CD4-positive, alpha-beta memory T cell (primary cell): ENCODE measurements at regions not wholly inside any gene's neighbourhood (a gene's known extent, or its start where the extent isn't known, plus 50 kb on each side); places are given as distances from the start of the nearest gene placed in this dataset. TPM values are rescaled to one million over a fixed set of nuclear protein-coding genes. Genes with fewer than 3 reads are reported as not detected.
"Not testable (repeated sequence)": the region's sequence is repeated elsewhere in the genome, so short reads cannot be mapped to it uniquely, and the experiment has no call there.

Experiments
- CTCF ChIA-PET: fragments of 350-600 bp; sonication (Branson Sonifier 250); formaldehyde crosslinking; loops from one replicate; lab custom pipeline; 2021; ENCODE audit warnings: inconsistent platforms; ENCODE audit not compliant: partially characterized antibody; lab: Charles Lee
- POLR2A ChIA-PET: fragments of 350-600 bp; sonication (Branson Sonifier 250); formaldehyde crosslinking; loops from one replicate; lab custom pipeline; 2021; ENCODE audit not compliant: partially characterized antibody; lab: Charles Lee
- DNase-seq, 5 donors: peaks; one replicate each; pipeline versions ENCODE4 v3.0.0 to v3.0.0-alpha.2; 2020 to 2022; ENCODE audit warnings: mixed read lengths in 1 of 5
- H3K27ac ChIP-seq: one replicate; pipeline ENCODE4 v1.7.0; 2013; ENCODE audit warnings: low read depth, low read length
- H3K27me3 ChIP-seq: 2 replicates; pipeline ENCODE4 v1.7.0; 2013; ENCODE audit warnings: mild to moderate bottlenecking, low read length, moderate library complexity; ENCODE audit not compliant: insufficient read depth
- H3K36me3 ChIP-seq: 2 replicates; pipeline ENCODE4 v1.7.0; 2013; ENCODE audit warnings: mild to moderate bottlenecking, low read length, moderate library complexity; ENCODE audit not compliant: insufficient read depth
- H3K4me1 ChIP-seq: 2 replicates; pipeline ENCODE4 v1.7.0; 2013; ENCODE audit warnings: mild to moderate bottlenecking, low read length, moderate library complexity; ENCODE audit not compliant: insufficient read depth
- H3K4me3 ChIP-seq, 2 donors: one replicate each; pipeline ENCODE4 v1.7.0; 2013; ENCODE audit warnings: low read length in 2 of 2, mild to moderate bottlenecking in 1 of 2
- H3K9me3 ChIP-seq, 2 donors: one replicate each; pipeline ENCODE4 v1.7.0; 2013; ENCODE audit warnings: low read length in 2 of 2, control low read depth in 1 of 2; ENCODE audit not compliant: control insufficient read depth in 1 of 2
- H3K27ac Mint-ChIP-seq, 7 donors: one replicate each; pipeline ENCODE4 v1.8.0; 2020 to 2021; ENCODE audit warnings: mixed read lengths in 7 of 7, mild to moderate bottlenecking in 6 of 7, inconsistent platforms in 3 of 7, moderate library complexity in 3 of 7
- H3K27me3 Mint-ChIP-seq, 2 donors: one replicate each; pipeline ENCODE4 v1.8.0; 2020 to 2021; ENCODE audit warnings: mixed read lengths in 2 of 2
- H3K36me3 Mint-ChIP-seq, 2 donors: one replicate each; pipeline ENCODE4 v1.8.0; 2020 to 2021; ENCODE audit warnings: mixed read lengths in 2 of 2, inconsistent platforms in 1 of 2, mild to moderate bottlenecking in 1 of 2
- H3K4me1 Mint-ChIP-seq, 4 donors: one replicate each; pipeline ENCODE4 v1.8.0; 2020 to 2021; ENCODE audit warnings: mixed read lengths in 4 of 4, mild to moderate bottlenecking in 1 of 4
- H3K4me3 Mint-ChIP-seq, 8 donors: one replicate each; pipeline ENCODE4 v1.8.0; 2020 to 2021; ENCODE audit warnings: mixed read lengths in 8 of 8, mild to moderate bottlenecking in 7 of 8, moderate library complexity in 6 of 8, inconsistent platforms in 3 of 8
- H3K9me3 Mint-ChIP-seq, 8 donors: one replicate each; pipeline ENCODE4 v1.8.0; 2020 to 2021; ENCODE audit warnings: mixed read lengths in 8 of 8, mild to moderate bottlenecking in 5 of 8, inconsistent platforms in 3 of 8, moderate library complexity in 1 of 8
- intact Hi-C: fragments of 100-400 bp; cut with micrococcal nuclease; formaldehyde crosslinking; loops from one replicate; pipeline ENCODE4 v1.15.1; 2023
- microRNA-seq: library from miRNA; unstranded; fragments of <30 nt; microRNA quantifications from one replicate; pipeline ENCODE4 v1.2.0, GENCODE V29; 2021; ENCODE audit warnings: borderline replicate concordance, borderline number of aligned reads, borderline microRNAs expressed, mixed read lengths

DNA sequence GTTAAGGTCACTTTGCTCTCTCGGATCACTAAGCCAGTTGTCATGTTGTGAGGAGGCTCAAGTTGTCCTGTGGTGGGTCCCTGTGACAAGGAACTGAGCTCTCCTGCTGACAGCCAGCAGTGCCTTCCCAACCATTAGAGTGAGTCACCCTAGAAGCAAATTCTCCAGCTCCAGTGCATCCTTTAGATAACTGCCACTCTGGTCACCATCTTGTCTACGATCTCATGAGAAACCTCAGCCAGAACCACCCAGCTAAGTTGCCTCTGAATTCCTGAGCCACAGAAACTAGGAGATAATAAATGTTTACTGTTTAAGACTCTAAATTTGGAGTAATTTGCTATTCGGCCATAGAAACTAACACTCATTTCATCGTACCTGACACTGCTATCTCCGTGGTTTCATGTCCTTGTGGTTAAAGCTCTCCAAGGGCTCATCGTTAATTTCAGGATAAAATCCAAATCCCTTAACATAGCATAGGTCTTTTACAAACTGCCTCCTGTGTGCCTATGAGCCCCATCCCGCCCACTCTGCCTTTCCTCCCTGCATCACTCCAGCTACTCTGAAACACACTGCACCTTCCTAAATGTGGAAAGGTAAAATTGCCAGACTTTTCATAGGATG, 56.5 kb upstream of the WIPF3 start:
- Mint-ChIP-seq H3K9me3 (no peaks in the 10 kb centered on the region), H3K36me3 (no peaks in the 10 kb centered on the region), H3K4me1 (no peaks in the 10 kb centered on the region), H3K4me3 (no peak overlapping the region), H3K27ac (no peak overlapping the region), H3K27me3 (peaks cover 0 to 7% of the 10 kb centered on the region in 2 donors)
- ChIA-PET CTCF (interaction anchor here (1.1 kb wide), 1 partner anchor 10 kb away, joined by 3 read pairs; no protein-coding TSS in a partner anchor), POLR2A (no interaction called here)
- intact Hi-C loops = loop anchor here (2.0 kb wide), 1 partner anchor 325 kb away; no protein-coding TSS in a partner anchor
- Histone ChIP-seq H3K36me3 (no peaks in the 10 kb centered on the region), H3K27me3 (no peaks in the 10 kb centered on the region), H3K4me3 (no peak overlapping the region), H3K27ac (no peak overlapping the region), H3K9me3 (no peaks in the 10 kb centered on the region), H3K4me1 (no peaks in the 10 kb centered on the region)
- no peak for DNase-seq

DNA sequence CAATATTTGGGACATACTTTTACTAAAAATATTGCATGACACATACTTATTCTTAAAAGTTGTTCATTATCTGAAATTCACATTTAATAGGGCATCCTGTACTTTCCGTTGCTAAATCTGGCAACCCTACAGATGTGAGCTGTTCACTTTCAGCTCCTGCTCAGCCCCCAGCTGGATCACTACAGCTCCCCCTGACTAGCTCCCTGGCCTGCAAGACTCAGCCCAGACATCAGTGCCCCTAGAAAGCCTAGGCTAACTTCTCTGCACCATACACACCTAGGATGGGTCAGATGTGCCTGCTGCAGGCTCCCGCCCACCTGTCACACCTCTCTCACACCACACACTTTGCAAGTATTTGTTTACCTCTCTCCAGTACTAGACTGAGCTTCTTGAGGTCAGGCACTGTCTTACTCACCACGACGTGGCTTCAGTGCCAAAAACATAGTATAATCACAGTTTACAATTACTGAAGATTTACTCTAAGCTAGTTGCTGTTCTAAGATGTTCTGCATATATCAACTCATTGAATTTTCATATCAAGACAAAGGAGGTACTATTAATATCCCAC, 55.9 kb upstream of the WIPF3 start:
- intact Hi-C loops = not testable (repeated sequence)

DNA sequence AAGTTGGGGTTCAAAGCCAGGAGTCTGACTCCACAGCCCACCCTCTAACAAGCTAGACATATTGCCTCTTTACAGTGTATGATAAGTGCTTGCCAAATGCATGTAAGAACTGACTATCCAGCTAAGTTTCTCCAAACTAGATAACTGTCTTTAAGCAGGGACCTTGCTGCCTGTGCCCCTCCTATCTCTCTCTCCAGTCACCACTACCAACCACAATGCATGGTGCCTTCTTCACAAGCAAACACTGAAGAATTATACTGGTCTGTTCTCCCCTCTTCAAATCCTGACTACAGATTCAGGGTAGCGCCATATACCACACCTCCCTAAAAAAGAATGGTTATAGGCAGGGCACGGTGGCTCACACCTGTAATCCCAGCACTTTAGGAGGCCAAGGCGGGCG, 55.3 kb upstream of the WIPF3 start:
- H3K27me3 Mint-ChIP-seq, intact Hi-C loops, H3K27ac Mint-ChIP-seq, H3K9me3 Mint-ChIP-seq, DNase-seq, H3K4me3 ChIP-seq, H3K9me3 ChIP-seq, H3K4me3 Mint-ChIP-seq, H3K27me3 ChIP-seq, H3K36me3 Mint-ChIP-seq, H3K4me1 Mint-ChIP-seq, POLR2A ChIA-PET, H3K27ac ChIP-seq, H3K36me3 ChIP-seq, H3K4me1 ChIP-seq: not testable (repeated sequence)
- CTCF ChIA-PET = interaction anchor here (1.1 kb wide), 1 partner anchor 9 kb away, joined by 3 read pairs; no protein-coding TSS in a partner anchor

More for the DNA sequence above, 55.9 kb upstream of the WIPF3 start:
- CTCF ChIA-PET = interaction anchor here (1.1 kb wide), 1 partner anchor 10 kb away, joined by 3 read pairs; no protein-coding TSS in a partner anchor
- DNase-seq, H3K36me3 Mint-ChIP-seq, POLR2A ChIA-PET, H3K9me3 ChIP-seq, H3K27me3 Mint-ChIP-seq, H3K9me3 Mint-ChIP-seq, H3K27ac Mint-ChIP-seq, H3K27ac ChIP-seq, H3K4me1 Mint-ChIP-seq, H3K4me3 Mint-ChIP-seq, H3K4me3 ChIP-seq, H3K36me3 ChIP-seq, H3K4me1 ChIP-seq, H3K27me3 ChIP-seq: not testable (repeated sequence)

DNA sequence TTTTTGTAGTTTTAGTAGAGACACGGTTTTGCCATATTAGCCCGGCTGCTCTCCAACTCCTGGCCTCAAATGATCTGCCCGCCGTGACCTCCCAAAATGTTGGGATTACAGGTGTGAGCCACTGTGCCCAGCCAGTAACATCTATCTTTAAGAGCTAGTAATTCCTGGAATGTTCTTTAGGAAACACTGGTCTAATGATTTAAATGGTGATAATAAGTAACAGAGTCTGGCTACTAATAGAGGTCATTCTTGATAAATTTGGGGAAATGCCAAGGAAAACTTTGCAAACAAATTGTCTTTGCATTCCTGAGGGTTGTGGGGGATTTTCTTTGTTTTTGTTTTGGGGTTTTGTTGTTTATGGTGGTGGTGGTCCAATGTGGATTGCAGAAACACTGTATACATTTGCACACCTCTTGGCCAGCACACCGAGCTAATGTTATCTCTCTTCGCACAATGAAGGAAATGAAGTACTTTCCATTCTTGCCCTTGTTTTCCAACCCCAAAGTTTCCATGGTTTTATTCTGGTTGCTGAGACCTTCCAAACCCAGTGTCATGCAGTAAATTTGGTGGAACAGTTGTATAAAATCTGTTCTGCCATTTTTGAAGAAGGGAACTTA, 51.3 kb upstream of the WIPF3 start:
- intact Hi-C loops = no loop called here
- Histone ChIP-seq H3K4me3 (no peak overlapping the region), H3K4me1 (no peaks in the 10 kb centered on the region), H3K27ac (no peak overlapping the region), H3K27me3 (no peaks in the 10 kb centered on the region), H3K9me3 (no peaks in the 10 kb centered on the region), H3K36me3 (no peaks in the 10 kb centered on the region)
- ChIA-PET CTCF (no interaction called here), POLR2A (no interaction called here)
- H3K27me3 Mint-ChIP-seq = peaks cover 0 to 6% of the 10 kb centered on the region in 2 donors
- H3K27ac Mint-ChIP-seq = no peak overlapping the region
- H3K36me3 Mint-ChIP-seq = no peaks in the 10 kb centered on the region
- no peaks in the 10 kb centered on the region for H3K9me3 Mint-ChIP-seq
- no peaks in the 10 kb centered on the region for H3K4me1 Mint-ChIP-seq
- no peak overlapping the region for H3K4me3 Mint-ChIP-seq
- DNase-seq = no peak

Small RNA genes lying in the stretch of these regions (microRNA-seq; reads per million reads assigned to microRNA genes)
- gene MIR550A3 = not detected
